Ascending aorta (tissue), 2 donors: ENCODE measurements at regions not wholly inside any gene's neighbourhood (a gene's known extent, or its start where the extent isn't known, plus 50 kb on each side); places are given as distances from the start of the nearest gene placed in this dataset.

Source experiments
- DNase-seq, 2 donors: peaks; one replicate each; pipeline ENCODE4 v3.0.0-alpha.2; 2019; ENCODE audit warnings: low spot score in 2 of 2
- H3K27ac ChIP-seq, 2 donors: fragments of 200-600 bp; sonication (generic); one replicate each; pipeline ENCODE4 v1.5.1; 2016 to 2017; ENCODE audit warnings: mild to moderate bottlenecking in 1 of 2
- H3K27me3 ChIP-seq: fragments of 200-600 bp; sonication (generic); one replicate; pipeline ENCODE4 v1.5.1; 2017
- H3K36me3 ChIP-seq, 2 donors: fragments of 200-600 bp; sonication (generic); one replicate each; pipeline ENCODE4 v1.5.1; 2016
- H3K4me1 ChIP-seq, 2 donors: fragments of 200-600 bp; sonication (generic); one replicate each; pipeline ENCODE4 v1.5.1; 2016 to 2017; ENCODE audit warnings: mild to moderate bottlenecking in 1 of 2
- H3K4me3 ChIP-seq, 2 donors: fragments of 200-600 bp; sonication (generic); one replicate each; pipeline ENCODE4 v1.5.1; 2016 to 2017; ENCODE audit warnings: mild to moderate bottlenecking in 1 of 2
- H3K9me3 ChIP-seq, 2 donors: fragments of 200-600 bp; sonication (generic); one replicate each; pipeline ENCODE4 v1.5.1; 2016
- CTCF ChIP-seq, 3 experiments: fragments of 200-600 bp in 2 of 3; fragments of 450-650 bp in 1 of 3; sonication (generic) in 2 of 3; IDR thresholded peaks; one replicate each; pipeline ENCODE4 v1.5.1; 2016 to 2019; ENCODE audit warnings: antibody characterized with exemption in 3 of 3, mild to moderate bottlenecking in 1 of 3, moderate library complexity in 1 of 3
- intact Hi-C: fragments of 100-400 bp; cut with DNase I; formaldehyde crosslinking; loops from one replicate; pipeline ENCODE4 v1.15.1; 2023

DNA sequence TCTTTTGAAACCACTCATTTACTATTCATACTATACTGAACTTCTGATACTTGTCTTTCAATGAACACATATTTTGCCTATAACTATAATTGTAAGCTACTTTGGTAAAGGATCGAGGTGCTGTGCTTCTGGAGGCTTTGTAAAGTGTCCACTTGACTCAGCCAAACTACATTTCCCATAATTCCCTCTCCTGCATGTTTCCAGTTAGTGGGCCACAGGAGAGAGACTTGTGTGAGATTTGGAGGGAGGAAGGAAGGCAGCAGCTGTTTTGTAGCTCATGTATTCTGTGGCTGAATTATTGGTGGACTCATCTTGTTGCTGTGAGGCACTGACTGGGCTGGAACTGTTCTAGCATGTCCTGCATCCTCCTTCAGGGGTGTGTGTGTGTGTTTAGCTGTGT is 328.8 kb downstream of the ARL6IP6 start:
- intact Hi-C loops: no loop called here
- TF ChIP-seq CTCF (IDR thresholded peaks at IDR 0.05): no peak
- DNase-seq: no peak
- Histone ChIP-seq H3K9me3 (no peaks in the 10 kb centered on the region), H3K36me3 (no peaks in the 10 kb centered on the region), H3K4me1 (no peaks in the 10 kb centered on the region), H3K4me3 (no peak overlapping the region), H3K27me3 (no peaks in the 10 kb centered on the region), H3K27ac (no peak overlapping the region)

DNA sequence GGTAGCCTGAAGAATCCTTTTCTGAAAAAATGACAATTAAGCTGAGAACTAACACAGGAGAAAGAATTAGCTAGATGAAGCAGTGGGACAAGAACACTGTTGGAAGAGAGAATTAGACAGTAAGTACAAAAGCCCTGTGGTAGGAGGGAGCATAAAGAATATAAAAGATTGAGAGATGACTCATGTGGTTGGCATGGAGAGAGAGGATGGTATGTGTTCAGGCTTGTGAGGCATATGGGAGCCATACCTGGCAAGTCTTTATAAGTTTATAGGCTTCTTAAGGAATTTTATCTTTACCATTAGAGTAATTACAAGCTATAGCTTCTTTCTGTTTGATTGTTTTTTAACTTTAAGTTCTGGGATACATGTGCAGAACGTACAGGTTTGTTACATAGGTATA is 325.0 kb downstream of the ARL6IP6 start:
- no peaks in the 10 kb centered on the region for H3K9me3 ChIP-seq
- H3K4me1 ChIP-seq: no peaks in the 10 kb centered on the region
- no peak overlapping the region for H3K4me3 ChIP-seq
- no peak for DNase-seq
- TF ChIP-seq CTCF (IDR thresholded peaks at IDR 0.05): no peak
- intact Hi-C loops: no loop called here
- no peaks in the 10 kb centered on the region for H3K27me3 ChIP-seq
- no peak overlapping the region for H3K27ac ChIP-seq
- H3K36me3 ChIP-seq: no peaks in the 10 kb centered on the region

DNA sequence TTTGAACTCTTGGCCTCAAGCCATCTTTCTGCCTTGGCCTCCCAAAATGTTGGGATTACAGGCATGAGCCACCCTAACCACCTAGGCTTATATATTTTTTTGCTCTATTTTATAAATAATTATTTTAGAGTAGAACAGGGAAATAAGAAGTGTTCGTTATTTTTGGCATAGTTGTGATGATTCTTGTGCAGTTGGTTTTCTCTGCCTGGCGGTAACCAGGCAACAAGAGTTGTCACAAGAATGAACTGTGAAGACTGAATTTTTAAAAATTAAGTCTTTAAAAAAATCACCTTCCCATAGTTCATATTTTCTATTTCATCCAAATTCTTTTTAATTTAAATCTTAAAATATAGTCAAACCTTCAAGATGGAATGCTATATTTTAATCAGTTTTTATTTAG is 310.2 kb downstream of the ARL6IP6 start:
- DNase-seq: no peak
- H3K4me1 ChIP-seq: no peaks in the 10 kb centered on the region
- TF ChIP-seq CTCF (IDR thresholded peaks at IDR 0.05): no peak
- H3K36me3 ChIP-seq: no peaks in the 10 kb centered on the region
- no peaks in the 10 kb centered on the region for H3K27me3 ChIP-seq
- no peaks in the 10 kb centered on the region for H3K9me3 ChIP-seq
- H3K27ac ChIP-seq: no peak overlapping the region
- intact Hi-C loops: no loop called here
- H3K4me3 ChIP-seq: no peak overlapping the region

- H3K4me3 ChIP-seq: no peak overlapping the region
- DNase-seq: no peak
- H3K4me1 ChIP-seq: no peaks in the 10 kb centered on the region
- intact Hi-C loops: no loop called here
- TF ChIP-seq CTCF (IDR thresholded peaks at IDR 0.05): no peak
- H3K27me3 ChIP-seq: no peaks in the 10 kb centered on the region
- H3K27ac ChIP-seq: no peak overlapping the region
- no peaks in the 10 kb centered on the region for H3K36me3 ChIP-seq
- H3K9me3 ChIP-seq: no peaks in the 10 kb centered on the region
These were observed 309.1 kb downstream of the ARL6IP6 start for GRCh38 chr2:153027533-153027932.

DNA sequence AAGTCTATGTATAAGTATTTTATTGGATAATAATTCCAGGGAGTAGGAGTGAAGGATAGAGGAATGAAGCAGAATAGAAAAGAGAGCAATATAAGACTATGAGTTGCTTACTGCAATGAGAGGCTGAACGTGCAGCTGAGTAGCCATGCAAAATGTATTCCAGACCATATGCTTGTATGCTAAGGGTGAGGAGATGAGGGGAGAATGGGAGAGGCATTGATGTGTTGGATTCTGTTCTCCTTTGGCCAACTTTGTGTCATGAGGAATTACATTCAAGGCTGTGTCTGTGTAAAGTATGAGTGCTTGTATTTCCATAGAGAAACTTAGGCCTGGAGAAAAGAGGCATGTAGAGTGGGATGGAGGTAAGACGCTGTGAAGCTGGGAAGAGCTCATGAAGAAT is 301.8 kb downstream of the ARL6IP6 start:
- no peak overlapping the region for H3K27ac ChIP-seq
- H3K36me3 ChIP-seq: no peaks in the 10 kb centered on the region
- no peaks in the 10 kb centered on the region for H3K4me1 ChIP-seq
- TF ChIP-seq CTCF (IDR thresholded peaks at IDR 0.05): no peak
- H3K9me3 ChIP-seq: peaks cover 0 to 9% of the 10 kb centered on the region in 2 donors
- H3K27me3 ChIP-seq: no peaks in the 10 kb centered on the region
- no peak for DNase-seq
- H3K4me3 ChIP-seq: no peak overlapping the region
- intact Hi-C loops: no loop called here

GRCh38 chr2:153005071-153005730 is 286.8 kb downstream of the ARL6IP6 start:
- Histone ChIP-seq H3K4me3 (no peak overlapping the region), H3K9me3 (no peaks in the 10 kb centered on the region), H3K27ac (no peak overlapping the region), H3K36me3 (no peaks in the 10 kb centered on the region), H3K4me1 (no peaks in the 10 kb centered on the region), H3K27me3 (no peaks in the 10 kb centered on the region)
- TF ChIP-seq CTCF (IDR thresholded peaks at IDR 0.05): no peak
- DNase-seq: no peak
- intact Hi-C loops: no loop called here
